NCI-H345 treated with DMSO at 0.1 percent for 48 hours (cell line): ENCODE measurements at regions not wholly inside any gene's neighbourhood (a gene's known extent, or its start where the extent isn't known, plus 50 kb on each side); places are given as distances from the start of the nearest gene placed in this dataset.
"Not testable (repeated sequence)": the region's sequence is repeated elsewhere in the genome, so short reads cannot be mapped to it uniquely, and the experiment has no call there.

ENCODE experiments used
- DNase-seq: peaks from one replicate; lab custom pipeline; 2025; ENCODE audit not compliant: unreplicated experiment; lab: John Stamatoyannopoulos, UW

DNA sequence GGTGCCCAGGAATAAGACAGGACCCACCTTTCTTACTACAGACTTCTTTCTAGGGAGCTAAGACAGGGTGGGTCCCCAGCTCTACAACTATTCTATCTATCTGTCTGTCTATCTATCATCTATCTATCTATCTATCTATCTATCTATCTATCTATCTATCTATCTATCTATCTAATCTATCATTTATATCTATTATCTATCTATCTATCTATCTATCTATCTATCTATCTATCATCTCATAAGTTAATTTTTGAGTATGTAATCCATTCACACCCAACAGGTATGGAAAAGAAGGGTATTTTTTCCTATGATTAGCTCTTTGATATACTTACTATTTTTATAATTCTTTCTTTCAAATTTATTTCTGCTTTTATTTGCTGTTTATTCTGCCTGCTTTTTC is 55.9 kb downstream of the BAMBI start:
- no peak for DNase-seq

DNA sequence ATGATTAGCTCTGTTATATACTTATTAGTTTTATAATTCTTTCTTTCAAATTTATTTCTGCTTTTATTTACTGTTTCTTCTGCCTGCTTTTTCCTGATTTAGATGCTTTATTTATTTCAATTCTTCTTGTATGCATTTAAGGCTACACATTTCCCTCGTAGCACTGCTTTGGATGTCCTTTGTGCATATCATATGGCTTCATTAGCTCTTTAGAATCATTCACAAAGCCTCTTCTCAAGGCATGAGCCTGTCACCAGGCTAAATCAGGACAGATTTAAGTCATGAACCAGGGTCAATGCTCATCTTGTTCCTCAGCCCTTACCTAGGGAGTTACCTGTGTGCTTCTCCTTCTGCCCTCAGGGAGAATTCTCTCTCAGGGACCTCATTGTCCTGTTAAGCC is 56.3 kb downstream of the BAMBI start:
- no peak for DNase-seq

DNA sequence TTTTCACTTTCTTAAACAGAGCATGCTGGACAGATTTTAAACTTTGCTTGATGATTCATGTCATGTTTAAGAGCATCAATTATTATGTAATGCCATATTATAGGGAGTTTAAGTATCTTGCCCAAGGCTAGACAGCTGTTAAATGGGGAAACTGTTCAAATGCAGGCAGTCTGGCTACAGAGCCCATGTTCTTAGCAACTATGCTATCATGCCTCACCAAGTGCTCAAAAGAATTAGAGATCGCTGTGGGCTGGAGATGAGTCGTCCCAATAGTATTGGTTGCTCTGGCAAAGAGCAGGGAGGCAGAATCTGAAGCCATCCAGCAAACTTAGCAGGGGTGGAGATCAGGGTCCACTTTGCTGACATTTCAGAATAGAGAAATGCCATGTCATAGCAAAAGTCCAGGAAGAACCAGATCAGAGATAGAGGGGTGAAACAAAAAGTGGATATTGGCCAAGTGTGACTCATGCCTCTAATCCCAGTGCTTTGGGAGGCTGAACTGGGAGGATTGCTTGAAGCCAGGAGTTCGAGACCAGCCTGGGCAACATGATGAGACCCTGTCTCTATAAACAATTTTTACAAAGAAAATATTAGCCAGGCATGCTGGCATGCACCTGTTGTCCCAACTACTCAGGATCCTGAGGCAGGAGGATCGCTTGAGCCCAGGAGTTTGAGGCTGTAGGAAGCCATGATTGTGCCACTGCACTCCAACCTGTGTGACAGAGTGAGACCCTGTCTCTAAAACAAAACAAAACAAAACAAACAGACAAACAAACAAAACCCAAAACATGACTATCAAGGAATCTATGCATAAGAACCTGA is 57.8 kb downstream of the BAMBI start:
- DNase-seq = no peak

DNA sequence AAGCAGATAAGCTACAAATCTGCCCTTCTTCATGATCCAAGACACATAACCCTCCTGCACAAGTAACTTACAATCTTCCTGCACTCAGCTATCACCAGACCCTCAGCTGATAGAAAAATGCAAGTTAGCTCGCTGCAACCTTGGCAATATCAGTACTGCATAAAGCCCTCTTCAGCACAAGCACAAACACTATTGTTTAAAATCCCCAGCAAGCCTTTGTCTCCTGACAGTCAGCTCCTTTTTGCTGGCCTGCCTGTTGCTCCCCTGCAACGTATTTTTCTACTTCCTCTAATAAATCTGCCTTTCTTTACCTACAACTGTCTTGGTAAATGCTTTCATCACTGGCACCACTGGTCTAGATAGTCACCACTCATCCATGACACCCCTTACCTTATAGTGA is 59.8 kb downstream of the BAMBI start:
- no peak for DNase-seq

DNA sequence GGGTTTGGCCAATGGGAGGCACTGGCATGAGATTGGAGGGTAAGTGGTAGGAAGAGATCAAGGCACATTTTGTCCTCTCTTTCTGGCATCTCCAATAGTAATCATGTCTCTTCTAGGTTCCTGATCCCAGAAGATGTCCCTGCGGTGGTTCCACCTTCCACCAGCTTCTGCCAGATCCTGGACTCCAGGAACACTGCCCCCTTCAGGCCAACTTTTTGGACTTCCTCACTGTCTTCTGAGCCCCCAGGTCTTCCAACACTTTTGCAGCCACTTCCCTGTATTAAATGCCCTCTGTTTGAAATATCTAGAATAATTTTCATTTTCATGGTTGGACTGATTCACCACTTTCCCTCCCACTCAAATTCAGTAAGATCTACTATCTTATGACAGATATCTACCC is 60.9 kb downstream of the BAMBI start:
- DNase-seq = no peak

DNA sequence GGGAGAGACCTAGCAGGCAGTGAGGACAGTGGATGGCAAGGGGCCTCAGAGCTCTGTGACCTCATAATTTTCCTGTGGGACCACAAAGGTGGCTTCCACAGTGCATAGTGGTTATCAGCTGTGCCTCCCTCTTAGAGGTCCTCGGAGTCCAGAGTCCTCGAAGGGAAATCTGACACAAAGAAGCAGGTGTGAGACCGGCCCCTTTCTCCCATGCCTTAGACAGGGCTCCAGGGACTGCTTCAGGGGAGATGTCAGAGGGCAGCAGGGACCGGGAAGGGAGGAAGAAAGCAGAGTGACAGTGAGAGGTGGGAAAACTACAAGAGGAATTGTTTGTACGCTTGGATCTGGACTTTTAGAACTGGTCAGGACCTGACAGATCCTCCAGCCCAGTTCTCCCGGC is 66.3 kb downstream of the BAMBI start:
- DNase-seq = no peak

DNA sequence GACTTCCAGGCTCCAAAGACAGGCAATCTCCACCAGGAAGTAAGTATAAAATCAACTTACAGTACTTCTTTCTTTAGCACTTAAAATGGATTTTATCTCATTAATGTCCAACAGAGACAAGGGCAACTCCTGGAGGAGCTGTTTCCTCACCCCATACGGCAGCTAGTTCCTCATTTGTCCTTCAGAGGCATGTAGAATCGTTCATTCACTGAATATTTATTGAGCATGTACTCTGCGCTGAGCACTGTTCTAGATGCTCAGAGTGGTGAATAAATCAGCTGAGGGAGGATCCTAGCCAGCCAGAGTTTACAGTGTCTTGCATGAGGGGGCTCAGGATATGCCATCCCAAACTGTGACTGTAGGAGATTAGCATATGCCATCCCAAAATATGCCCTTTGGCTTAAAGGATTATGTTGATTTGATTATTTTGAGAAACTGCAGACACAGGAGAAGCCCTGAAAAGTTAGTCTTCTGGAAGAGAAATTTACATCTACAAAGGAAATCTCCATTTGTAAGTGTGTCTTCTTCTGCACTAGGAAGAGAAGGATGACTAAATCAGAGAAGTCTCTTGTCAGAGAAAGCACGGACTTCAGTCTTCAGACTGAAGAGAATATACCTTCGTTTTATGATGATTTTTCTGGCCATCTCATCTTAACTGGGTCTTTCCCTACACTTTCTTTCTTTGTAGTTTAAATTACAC is 66.9 kb downstream of the BAMBI start:
- DNase-seq = no peak

DNA sequence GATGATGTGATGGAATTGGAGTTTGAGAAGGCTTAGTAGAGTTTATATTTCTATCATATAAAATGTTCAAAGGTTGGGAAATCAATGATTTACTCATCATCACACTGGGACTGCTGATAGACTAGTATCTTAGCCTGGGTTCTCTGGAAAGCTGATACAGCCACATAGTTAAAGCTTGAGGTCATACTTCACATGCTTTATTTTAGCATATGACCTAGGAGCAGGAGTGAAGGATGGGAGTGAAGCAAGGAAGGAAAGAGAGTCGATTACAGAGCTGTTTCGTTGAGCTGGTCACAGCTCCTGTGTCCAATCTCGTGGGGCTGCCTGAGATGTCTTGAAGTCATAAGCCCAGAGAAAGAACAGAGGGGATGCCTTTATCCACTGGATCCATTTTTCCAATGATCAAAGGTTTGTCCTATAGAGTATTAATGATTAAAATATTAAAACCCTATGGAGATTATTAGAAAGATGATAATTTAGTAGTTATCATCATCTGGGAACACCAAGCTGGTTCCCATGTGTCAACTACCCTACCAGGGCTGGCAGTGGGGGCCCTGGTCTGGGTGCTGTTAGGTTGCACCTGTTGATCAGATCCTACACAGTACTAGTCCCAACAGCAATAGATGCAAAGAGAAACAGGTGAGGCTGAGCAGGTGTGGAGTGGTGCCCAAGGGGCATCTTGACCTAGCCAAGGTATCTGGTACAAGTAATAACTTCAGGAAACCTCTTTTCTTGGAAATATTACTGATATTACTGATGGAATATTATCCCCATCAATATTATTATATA is 77.8 kb downstream of the BAMBI start:
- DNase-seq = no peak

DNA sequence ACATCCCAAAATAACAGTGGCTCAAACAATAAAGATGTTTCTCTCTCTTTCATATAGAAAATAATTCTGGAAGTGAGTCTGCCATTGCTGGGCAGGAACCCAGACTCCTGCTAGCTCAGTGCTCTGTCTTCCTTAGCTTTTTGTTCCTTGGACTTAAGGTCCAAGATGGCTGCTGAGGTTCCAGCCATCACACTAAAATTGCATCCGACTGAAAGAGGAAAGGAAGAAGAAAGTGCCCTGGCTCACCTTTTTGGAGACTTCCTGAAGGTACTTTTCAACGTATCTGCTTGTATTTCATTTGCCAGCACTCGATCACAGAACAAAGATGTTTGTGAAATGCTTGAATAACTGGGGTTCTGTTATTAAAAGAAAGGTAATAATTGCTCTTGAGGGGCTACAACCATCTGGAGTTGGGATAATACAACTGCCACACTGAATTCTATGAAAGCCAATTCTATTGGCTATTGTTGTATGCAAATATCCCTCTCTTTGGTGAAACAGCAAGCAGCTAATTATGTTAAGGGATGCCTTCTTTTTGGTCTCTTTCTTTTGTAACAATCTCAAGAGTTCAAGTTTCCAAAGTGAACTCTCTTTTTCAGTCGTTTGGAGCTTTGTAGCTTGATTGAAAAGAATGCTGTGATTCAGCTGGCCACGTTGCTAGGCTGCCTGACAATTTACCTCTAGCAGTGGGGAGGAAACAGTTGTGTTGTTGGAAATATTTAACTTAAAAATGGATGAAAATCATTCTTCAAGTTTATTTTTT is 83.9 kb downstream of the BAMBI start:
- DNase-seq = no peak

DNA sequence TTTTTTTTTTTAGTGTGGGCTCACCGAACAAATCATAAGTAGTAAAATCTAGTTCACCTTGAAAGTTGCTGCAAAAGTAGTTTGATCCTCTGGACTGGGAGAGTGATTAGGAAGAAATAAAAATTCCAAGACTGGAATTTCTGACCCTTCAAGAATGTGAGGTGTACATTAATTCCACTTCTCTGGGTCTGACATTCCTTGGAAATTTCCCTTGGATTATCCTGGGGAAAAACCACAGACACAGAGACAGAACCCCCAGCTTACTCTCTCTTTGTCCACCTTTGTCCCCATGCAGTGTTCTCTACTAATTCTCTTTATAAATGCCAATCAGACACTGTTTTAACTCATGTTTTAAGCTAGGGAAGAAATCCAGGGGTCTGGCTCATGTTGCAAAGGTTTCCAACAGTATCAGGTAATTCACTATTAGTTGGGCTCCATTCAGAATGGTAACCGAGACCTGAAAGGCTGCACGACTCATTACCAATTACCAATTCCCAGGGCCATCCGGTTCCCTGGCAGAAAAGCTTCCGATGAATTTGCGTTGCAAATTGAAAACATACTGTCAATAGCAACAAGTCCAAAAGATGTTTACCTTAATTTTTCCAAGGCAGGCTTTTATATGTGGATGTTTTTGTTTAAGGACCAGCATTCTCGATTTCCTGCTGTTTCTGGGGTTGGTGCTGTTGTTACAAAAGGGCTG is 86.3 kb downstream of the BAMBI start:
- no peak for DNase-seq

DNA sequence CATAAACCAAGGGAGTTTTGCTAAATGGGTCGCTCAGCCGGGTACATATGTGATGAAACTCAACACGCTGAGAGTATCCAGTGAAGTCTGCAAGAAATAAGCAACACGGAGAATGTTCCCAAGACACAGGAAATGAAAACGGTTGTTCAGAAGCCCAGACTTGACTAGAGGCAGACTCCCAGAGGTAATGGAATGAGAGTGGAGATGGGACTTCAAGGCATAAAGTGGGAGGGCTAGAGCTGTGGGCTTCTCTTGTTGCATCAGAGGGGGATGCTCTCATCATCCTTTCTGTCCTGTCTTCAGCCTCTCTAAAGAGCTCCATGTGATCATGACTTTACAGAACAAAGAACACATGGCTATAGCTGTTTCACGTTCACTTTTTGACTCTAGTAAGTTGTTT is 88.3 kb downstream of the BAMBI start:
- no peak for DNase-seq

DNA sequence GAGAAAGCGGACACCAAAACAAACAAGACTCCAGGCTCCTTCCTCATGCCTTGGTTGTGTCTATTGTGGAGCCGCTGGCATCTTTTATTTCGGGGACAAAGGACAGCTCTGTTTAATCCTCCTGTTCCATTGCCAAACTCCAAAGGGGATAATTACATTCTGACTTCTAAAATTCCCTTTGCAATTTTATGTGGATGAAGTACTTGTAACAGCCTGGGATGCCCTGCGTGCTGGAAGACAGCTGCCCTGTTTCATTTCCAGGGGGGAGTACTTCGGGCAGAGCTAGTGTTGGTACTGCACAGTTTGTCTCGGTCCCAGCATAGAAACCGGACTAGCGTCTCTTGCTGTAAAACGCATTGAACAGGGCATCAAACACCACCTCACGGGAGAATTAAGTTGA is 90.9 kb downstream of the BAMBI start:
- no peak for DNase-seq

DNA sequence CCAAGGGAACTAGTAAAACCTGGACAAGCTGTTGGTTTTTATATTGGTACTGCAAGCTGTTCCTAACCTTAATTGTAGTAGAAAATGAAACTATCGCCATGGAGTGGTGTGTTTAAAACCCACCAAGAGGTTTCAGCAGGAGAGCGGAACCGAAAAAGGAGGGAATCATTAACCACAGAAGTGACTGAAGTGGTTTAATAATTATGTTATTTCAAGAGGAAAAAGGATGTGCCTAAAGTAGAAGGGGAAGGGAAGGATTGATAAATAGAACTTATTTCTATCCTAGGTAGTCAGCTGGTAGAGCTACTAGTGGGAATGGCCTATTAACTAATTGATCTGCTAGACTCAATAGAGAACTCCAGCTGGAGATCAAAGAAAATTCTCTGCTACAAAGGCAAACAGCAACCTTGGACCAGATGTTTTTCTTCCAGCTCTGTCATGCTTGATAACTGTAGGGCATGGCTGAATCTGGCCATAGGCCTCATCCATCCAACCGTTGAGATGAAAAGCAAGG is 91.8 kb downstream of the BAMBI start:
- no peak for DNase-seq

DNA sequence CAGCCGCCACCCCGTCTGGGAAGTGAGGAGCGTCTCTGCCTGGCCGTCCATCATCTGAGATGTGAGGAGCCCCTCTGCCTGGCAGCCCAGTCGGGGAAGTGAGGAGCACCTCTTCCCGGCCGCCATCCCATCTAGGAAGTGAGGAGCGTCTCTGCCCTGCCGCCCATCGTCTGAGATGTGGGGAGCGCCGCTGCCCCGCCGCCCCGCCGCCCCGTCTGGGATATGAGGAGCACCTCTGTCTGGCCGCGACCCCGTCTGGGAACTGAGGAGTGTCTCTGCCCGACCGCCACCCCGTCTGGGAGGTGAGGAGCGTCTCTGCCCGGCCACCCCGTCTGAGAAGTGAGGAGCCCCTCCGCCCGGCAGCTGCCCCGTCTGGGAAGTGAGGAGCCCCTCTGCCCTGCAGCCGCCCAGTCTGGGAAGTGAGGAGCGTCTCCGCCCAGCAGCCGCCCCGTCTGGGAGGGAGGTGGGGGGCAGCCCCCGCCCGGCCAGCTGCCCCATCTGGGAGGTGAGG is 94.3 kb downstream of the BAMBI start:
- not testable (repeated sequence) for DNase-seq

DNA sequence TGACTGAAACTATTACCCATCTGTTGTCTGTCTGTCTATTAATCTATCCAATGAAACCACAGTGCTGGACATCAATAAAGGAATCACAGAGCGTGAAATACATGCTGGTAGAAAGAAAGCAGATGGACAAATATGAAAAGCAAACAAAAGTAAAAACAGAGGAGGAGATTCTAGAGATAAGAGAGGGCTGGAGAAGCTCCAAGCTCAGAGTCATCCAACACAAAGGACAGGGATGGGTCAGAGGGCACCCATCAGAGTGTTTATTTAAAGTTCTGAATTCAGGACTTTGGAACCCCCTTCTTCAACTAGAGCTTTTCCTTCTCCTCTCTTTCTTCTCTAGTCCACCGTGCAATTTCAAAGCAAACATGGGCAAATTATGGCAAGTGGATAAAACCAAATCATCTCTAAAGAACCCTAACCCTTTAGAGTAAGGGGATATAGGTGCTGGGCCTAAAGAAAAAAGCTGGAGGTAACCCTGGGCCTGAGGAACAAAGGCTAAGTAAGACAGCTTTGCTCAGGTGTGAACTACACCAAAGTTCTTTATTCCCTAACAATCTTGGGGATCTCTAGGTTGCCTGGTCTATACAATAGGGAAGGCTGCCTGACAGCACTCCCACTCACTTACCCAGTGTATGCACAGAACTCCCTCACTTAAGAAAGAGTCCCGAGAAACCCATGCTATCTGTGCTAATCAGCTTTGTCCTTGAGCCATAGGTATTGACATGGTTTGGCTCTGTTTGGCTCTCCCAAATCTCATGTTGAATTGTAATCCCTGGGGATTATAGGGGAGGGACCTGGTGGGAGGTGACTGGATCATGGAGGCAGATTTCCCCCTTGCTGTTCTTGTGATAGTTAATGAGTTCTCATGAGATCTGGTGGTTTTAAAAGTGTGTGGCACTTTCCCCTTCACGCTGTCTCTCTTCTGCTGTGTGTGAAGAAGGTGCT is 97.0 kb downstream of the BAMBI start:
- DNase-seq = no peak

DNA sequence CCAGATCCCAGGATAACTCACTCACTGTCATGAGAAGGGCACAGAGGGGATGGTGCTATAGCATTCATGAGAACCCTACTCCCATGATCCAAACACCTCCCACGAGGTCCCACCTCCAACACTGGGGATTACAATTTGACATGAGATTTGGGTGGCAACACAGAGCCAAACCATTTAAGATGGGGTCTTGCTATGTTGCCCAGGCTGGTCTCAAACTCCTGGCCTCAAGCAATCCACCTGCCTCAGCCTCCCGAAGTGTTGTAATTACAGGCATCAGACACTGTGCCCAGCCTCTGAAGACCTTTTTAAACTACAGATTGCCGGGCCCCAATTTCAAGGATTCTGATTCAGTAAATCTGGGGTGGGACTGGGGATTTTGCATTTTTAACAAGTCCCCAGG is 98.5 kb downstream of the BAMBI start:
- DNase-seq = no peak

DNA sequence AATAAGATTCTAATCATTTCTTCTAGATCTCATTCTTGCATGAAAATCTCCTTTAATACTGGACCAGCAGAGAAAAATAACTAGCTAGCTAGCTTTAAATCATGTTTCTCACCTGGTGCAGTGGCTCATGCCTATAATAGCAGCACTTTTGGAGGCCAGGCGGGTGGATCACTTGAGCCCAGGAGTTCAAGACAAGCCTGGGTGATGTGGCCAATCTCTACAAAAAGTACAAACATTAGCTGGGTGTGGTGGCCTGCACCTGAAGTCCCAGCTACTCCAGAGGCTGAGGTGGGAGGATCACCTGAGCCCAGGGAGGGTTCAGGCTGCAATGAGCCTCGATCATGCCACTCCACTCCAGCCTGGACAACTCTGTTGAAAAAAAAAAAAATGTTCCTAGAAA is 99.2 kb downstream of the BAMBI start:
- no peak for DNase-seq

DNA sequence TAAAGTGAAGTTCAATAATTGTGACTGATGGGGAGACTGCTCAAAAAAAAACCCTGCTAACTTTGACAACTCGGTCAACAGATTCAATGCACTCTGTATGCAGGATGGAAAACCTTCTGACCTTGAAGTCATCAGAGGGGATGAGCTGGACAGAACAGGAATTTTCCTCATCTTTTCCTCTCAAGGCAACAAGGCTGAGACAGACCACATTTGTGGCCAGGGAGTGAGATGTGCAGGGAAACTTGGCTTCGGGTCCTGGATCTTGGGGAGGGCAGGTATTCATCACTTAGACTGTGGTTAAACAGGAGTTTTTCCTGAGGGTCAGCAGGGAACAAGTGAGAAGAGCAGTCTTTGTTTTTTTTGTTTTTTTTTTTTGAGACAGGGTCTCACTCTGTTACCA is 100.6 kb downstream of the BAMBI start:
- no peak for DNase-seq

DNA sequence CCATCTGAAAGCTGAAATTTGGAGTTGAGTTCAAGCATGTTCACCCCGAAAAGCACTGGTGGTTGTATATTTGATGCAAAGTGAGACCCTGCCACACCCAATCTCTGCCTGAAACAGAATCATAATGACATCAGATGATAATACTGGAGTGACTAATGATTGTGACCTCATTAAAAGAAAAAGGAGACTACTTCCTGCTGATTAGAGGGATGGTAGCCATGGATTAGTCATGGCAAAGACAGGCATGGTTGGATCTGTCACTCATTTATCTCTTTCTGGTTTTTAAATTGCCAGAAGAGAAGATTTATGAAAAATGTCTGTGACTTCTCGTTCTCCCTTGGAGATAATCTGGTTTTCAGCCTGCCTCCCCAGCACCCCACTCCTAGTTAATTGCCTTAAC is 101.2 kb downstream of the BAMBI start:
- no peak for DNase-seq
